ENCODE measurements at regions not wholly inside any gene's neighbourhood (a gene's known extent, or its start where the extent isn't known, plus 50 kb on each side); places are given as distances from the start of the nearest gene placed in this dataset.

DNA sequence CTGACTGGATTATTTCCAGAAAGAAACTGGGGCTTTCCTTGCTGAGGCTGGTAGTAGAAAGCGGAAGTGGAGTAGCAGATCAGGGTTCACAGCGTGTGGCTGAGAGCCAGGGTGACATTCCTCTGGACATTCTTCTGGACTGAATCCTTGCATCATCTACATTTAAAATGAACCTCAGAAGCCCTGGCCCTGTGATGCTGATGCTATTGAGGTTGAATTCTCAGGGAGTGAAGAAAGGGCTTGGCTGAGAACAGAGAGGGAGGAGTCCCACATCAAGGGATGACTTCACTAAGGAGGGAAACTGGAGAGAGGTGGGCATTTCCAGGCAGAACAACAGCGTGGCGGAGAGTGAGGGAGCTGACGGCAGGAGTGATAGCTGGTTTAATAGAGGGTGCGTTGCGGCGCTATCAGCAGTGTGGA lies 102.3 kb upstream of the LMO4 start:
- H4K20me1 ChIP-seq (ENCODE audit: insufficient read depth), result no peaks in the 10 kb centered on the region
- H2AFZ ChIP-seq (ENCODE audit: low read depth), result no peak overlapping the region
- H3K4me2 ChIP-seq, result no peak overlapping the region

DNA sequence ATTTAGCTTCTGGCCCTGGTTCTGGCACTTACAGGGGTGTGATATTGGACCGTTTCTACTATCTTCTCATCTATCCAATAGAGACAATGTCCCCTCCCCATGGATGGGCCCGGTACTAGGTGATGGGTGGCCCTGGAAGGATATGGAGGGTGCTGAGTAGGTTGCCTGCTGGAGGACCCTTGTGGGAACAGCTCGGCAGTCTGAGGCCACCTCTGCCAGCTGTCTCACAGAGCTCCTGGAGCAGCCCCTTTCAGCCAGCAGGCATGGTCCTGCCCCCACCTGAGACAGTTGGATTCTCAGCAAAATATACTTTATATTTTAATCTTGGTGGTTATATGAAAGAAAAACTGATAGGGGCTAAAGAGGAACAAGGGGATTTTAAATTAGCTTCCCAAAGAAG lies 101.0 kb upstream of the LMO4 start:
- H4K20me1 ChIP-seq (ENCODE audit: insufficient read depth), result no peaks in the 10 kb centered on the region
- no peak overlapping the region for H3K27ac ChIP-seq
- TF ChIP-seq, protein P1, sequence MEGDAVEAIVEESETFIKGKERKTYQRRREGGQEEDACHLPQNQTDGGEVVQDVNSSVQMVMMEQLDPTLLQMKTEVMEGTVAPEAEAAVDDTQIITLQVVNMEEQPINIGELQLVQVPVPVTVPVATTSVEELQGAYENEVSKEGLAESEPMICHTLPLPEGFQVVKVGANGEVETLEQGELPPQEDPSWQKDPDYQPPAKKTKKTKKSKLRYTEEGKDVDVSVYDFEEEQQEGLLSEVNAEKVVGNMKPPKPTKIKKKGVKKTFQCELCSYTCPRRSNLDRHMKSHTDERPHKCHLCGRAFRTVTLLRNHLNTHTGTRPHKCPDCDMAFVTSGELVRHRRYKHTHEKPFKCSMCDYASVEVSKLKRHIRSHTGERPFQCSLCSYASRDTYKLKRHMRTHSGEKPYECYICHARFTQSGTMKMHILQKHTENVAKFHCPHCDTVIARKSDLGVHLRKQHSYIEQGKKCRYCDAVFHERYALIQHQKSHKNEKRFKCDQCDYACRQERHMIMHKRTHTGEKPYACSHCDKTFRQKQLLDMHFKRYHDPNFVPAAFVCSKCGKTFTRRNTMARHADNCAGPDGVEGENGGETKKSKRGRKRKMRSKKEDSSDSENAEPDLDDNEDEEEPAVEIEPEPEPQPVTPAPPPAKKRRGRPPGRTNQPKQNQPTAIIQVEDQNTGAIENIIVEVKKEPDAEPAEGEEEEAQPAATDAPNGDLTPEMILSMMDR (conservative IDR thresholded peaks at IDR 0.05; ENCODE audit: low read depth, low read length), result no peak
- H3K4me3 ChIP-seq (IDR thresholded peaks at IDR 0.05; ENCODE audit: insufficient read depth, low read depth, low read length), result no peak overlapping the region
- H3K4me1 ChIP-seq (ENCODE audit: low read depth, poor library complexity, severe bottlenecking), result no peaks in the 10 kb centered on the region
- H2AFZ ChIP-seq (ENCODE audit: low read depth), result no peak overlapping the region
- H3K4me2 ChIP-seq, result no peak overlapping the region
- H3K9ac ChIP-seq, result no peak overlapping the region
- no peaks in the 10 kb centered on the region for H3K27me3 ChIP-seq (ENCODE audit: insufficient read depth, low read depth)
- no peaks in the 10 kb centered on the region for H3K79me2 ChIP-seq (ENCODE audit: insufficient read depth, low read depth)
- no peaks in the 10 kb centered on the region for H3K36me3 ChIP-seq (ENCODE audit: insufficient read depth)

More for the DNA sequence above, 102.3 kb upstream of the LMO4 start:
- Histone ChIP-seq H3K36me3 (ENCODE audit: insufficient read depth) (no peaks in the 10 kb centered on the region), H3K27me3 (ENCODE audit: insufficient read depth, low read depth) (no peaks in the 10 kb centered on the region), H3K79me2 (ENCODE audit: insufficient read depth, low read depth) (no peaks in the 10 kb centered on the region), H3K4me1 (ENCODE audit: low read depth, poor library complexity, severe bottlenecking) (no peaks in the 10 kb centered on the region), H3K4me3 (IDR thresholded peaks at IDR 0.05; ENCODE audit: insufficient read depth, low read depth, low read length) (no peak overlapping the region), H3K9ac (no peak overlapping the region), H3K27ac (no peak overlapping the region)
- TF ChIP-seq, protein P1 (conservative IDR thresholded peaks at IDR 0.05; ENCODE audit: low read depth, low read length), result no peak

DNA sequence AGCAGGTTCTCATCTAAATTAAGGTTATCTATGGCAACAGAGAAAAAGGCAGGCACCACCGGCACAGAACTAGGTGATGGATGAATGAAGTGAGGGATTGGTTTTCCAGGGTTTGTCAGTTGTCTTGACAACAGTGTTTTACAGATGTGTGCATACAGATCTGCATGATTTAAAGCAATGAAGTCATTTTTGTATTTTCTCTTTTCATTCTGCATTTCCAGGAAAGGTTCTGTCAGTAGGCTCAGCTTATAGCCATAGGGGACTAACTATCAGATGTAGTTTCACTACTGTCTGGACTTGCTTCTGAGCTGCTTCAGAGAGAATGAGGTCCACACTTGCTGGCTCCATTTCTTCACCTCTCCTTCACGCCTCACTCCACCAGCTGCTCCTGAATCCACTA lies 98.2 kb upstream of the LMO4 start:
- H3K36me3 ChIP-seq (ENCODE audit: insufficient read depth), result no peaks in the 10 kb centered on the region
- no peak overlapping the region for H2AFZ ChIP-seq (ENCODE audit: low read depth)
- TF ChIP-seq, protein P1 (conservative IDR thresholded peaks at IDR 0.05; ENCODE audit: low read depth, low read length), result no peak
- no peaks in the 10 kb centered on the region for H3K79me2 ChIP-seq (ENCODE audit: insufficient read depth, low read depth)
- no peaks in the 10 kb centered on the region for H3K27me3 ChIP-seq (ENCODE audit: insufficient read depth, low read depth)
- H3K4me3 ChIP-seq (IDR thresholded peaks at IDR 0.05; ENCODE audit: insufficient read depth, low read depth, low read length), result no peak overlapping the region
- no peaks in the 10 kb centered on the region for H3K4me1 ChIP-seq (ENCODE audit: low read depth, poor library complexity, severe bottlenecking)
- no peak overlapping the region for H3K4me2 ChIP-seq
- H3K9ac ChIP-seq, result no peak overlapping the region
- no peaks in the 10 kb centered on the region for H4K20me1 ChIP-seq (ENCODE audit: insufficient read depth)
- no peak overlapping the region for H3K27ac ChIP-seq

DNA sequence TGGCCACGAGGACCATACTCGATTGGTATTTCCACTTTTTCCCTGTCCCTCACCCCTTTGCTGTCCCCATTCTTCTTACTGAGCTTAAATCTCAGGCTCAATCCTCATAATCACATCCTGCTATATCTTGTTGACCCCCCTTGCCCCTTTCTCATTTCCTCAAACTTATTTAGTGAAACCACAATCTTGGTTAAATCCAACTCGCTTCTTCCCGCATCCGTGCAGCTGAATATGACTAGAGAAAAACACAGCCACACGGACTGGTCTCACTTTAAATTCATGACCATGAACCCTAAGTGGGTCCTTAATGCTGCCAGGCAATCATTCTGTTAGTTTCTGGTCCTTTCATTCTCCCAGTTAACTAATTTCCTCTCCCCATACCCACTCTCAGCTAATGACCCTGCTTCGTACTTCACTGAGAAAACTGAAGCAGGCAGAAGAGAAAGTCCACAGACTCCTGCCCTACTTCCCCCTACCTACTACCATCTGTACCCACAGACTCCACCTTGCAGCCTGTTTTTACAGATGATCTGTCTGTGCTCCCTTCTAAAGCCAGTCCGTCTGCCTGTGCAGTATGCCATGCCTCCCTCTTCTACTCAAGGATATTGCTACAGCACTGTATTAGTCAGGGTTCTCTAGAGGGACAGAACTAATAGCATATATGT lies 96.8 kb upstream of the LMO4 start:
- H4K20me1 ChIP-seq (ENCODE audit: insufficient read depth), result no peaks in the 10 kb centered on the region
- TF ChIP-seq, protein P1 (conservative IDR thresholded peaks at IDR 0.05; ENCODE audit: low read depth, low read length), result no peak
- H3K79me2 ChIP-seq (ENCODE audit: insufficient read depth, low read depth), result no peaks in the 10 kb centered on the region
- no peaks in the 10 kb centered on the region for H3K27me3 ChIP-seq (ENCODE audit: insufficient read depth, low read depth)
- H3K4me1 ChIP-seq (ENCODE audit: low read depth, poor library complexity, severe bottlenecking), result no peaks in the 10 kb centered on the region
- H3K4me3 ChIP-seq (IDR thresholded peaks at IDR 0.05; ENCODE audit: insufficient read depth, low read depth, low read length), result no peak overlapping the region
- no peaks in the 10 kb centered on the region for H3K36me3 ChIP-seq (ENCODE audit: insufficient read depth)
- no peak overlapping the region for H3K9ac ChIP-seq
- no peak overlapping the region for H2AFZ ChIP-seq (ENCODE audit: low read depth)
- H3K4me2 ChIP-seq, result no peak overlapping the region
- no peak overlapping the region for H3K27ac ChIP-seq
